LNCAP (cell line): ENCODE measurements at regions not wholly inside any gene's neighbourhood (a gene's known extent, or its start where the extent isn't known, plus 50 kb on each side); places are given as distances from the start of the nearest gene placed in this dataset.

Experiments used
- TF ChIP-seq, protein P1 (sequence below): fragments of 450-650 bp; IDR thresholded peaks from 2 replicates; pipeline ENCODE4 v1.5.1; 2017; ENCODE audit warnings: mild to moderate bottlenecking

GRCh38 chr2:126503476-126503875 is 152.5 kb upstream of the GYPC start:
- TF ChIP-seq, protein P1, sequence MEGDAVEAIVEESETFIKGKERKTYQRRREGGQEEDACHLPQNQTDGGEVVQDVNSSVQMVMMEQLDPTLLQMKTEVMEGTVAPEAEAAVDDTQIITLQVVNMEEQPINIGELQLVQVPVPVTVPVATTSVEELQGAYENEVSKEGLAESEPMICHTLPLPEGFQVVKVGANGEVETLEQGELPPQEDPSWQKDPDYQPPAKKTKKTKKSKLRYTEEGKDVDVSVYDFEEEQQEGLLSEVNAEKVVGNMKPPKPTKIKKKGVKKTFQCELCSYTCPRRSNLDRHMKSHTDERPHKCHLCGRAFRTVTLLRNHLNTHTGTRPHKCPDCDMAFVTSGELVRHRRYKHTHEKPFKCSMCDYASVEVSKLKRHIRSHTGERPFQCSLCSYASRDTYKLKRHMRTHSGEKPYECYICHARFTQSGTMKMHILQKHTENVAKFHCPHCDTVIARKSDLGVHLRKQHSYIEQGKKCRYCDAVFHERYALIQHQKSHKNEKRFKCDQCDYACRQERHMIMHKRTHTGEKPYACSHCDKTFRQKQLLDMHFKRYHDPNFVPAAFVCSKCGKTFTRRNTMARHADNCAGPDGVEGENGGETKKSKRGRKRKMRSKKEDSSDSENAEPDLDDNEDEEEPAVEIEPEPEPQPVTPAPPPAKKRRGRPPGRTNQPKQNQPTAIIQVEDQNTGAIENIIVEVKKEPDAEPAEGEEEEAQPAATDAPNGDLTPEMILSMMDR, result no peak

DNA sequence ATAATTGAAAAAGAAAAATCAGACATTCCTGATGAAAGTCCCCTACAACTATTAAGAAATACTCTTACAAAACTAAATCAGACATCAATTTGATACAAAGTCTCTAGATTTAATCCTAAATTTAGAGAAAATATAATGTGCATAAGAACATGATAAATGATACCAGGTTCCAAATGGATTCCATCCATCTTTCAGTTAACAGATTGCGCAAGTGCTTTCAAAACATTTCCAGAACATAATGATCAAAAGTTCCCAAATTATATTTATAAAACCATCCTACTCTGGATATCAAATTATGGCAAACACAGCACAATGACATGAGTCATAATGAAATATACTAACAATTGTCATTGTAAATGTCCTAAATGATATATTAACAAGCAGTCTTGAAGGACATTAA is 151.0 kb upstream of the GYPC start:
- TF ChIP-seq, protein P1, result no peak

DNA sequence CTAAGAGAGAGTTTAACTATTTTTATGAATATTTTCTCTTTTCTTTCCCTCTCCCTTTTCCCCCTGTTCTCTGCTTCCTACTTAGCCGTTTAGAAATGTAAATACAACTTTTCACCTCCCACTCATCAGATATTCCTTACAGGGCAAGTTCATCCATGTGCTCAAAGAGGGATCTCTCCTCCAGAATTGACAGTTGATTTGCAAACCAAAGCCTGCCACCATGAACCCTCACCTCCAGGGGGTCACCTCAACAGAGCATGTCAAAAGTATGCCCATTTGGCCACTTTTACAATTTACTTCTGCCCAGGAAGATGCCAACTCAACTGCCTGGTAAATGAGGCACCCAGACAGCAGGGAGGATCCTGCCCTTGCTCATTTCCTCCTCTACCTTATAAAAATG is 149.2 kb upstream of the GYPC start:
- TF ChIP-seq, protein P1, result no peak

DNA sequence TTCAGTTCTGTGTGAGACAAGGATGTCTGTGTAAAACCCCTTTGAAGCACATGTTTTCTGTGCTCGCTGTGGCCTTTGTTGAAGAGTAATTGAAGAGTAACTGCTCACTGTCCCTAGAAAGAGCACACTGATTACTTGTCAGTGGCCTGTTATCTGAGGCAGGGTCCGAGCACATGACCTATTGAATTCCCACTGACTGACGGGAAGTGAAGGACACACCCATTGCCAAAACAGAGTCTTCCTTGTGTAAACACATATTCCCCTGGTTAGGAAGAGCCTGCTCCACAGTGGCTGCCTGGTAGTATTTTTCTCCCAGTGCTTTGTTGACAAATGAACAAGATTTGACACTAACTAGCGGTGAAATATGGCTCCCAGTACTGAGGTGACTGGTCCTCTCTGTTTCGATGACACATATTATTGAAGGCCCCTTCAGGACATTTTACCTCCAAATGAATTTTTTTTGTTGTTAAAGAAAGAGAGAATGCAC is 148.5 kb upstream of the GYPC start:
- TF ChIP-seq, protein P1, result no peak

GRCh38 chr2:126510356-126510755 is 145.6 kb upstream of the GYPC start:
- TF ChIP-seq, protein P1, result no peak

GRCh38 chr2:126510960-126511359 is 145.0 kb upstream of the GYPC start:
- TF ChIP-seq, protein P1, result no peak

GRCh38 chr2:126512026-126512425 is 143.9 kb upstream of the GYPC start:
- TF ChIP-seq, protein P1, result no peak

GRCh38 chr2:126513033-126513432 is 142.9 kb upstream of the GYPC start:
- TF ChIP-seq, protein P1, result no peak
